ENCODE measurements at regions not wholly inside any gene's neighbourhood (a gene's known extent, or its start where the extent isn't known, plus 50 kb on each side); places are given as distances from the start of the nearest gene placed in this dataset.

GRCh38 chr3:161927131-161927530 lies 430.5 kb downstream of the OTOL1 start:
- TF ChIP-seq POLR2A (IDR thresholded peaks at IDR 0.05) (no peak), CTCF (IDR thresholded peaks at IDR 0.05) (no peak)
